B cell (primary cell): ENCODE measurements at regions not wholly inside any gene's neighbourhood (a gene's known extent, or its start where the extent isn't known, plus 50 kb on each side); places are given as distances from the start of the nearest gene placed in this dataset.

ENCODE experiments used
- ATAC-seq: fragments of 200-7000 bp; cut with Tn5 transposase; one replicate; pipeline ENCODE4 v1.10.0; 2021; ENCODE audit warnings: low read depth, mild to moderate bottlenecking, moderate number of reproducible peaks, moderate library complexity
- CTCF ChIA-PET: fragments of 350-600 bp; sonication (Branson Sonifier 250); formaldehyde crosslinking; loops from one replicate; lab custom pipeline; 2021; ENCODE audit warnings: antibody characterized with exemption, inconsistent platforms; lab: Charles Lee
- POLR2A ChIA-PET: fragments of 350-600 bp; sonication (Branson Sonifier 250); formaldehyde crosslinking; loops from one replicate; lab custom pipeline; 2021; ENCODE audit warnings: antibody characterized with exemption; lab: Charles Lee
- DNase-seq: peaks from one replicate; pipeline ENCODE4 v3.0.0; 2013
- H2AFZ ChIP-seq: 2 replicates; pipeline ENCODE4 v1.6.1; 2012; ENCODE audit warnings: mild to moderate bottlenecking, low read depth, low read length; ENCODE audit not compliant: insufficient read depth, poor library complexity, severe bottlenecking
- H3K27ac ChIP-seq, 2 donors: 1 replicate in 1 of 2; 2 replicates in 1 of 2; pipeline ENCODE4 v1.5.1; 2012 to 2013; ENCODE audit warnings: low read length in 2 of 2, mild to moderate bottlenecking in 2 of 2, moderate library complexity in 1 of 2
- H3K27me3 ChIP-seq, 4 experiments: fragments of 200-600 bp in 1 of 4; sonication (generic) in 1 of 4; replicated peaks in 1 of 4; 1 replicate in 2 of 4; 2 replicates in 2 of 4; pipeline versions ENCODE4 v1.6.1 to v1.7.0; 2013 to 2016; ENCODE audit warnings: low read length in 3 of 4, mild to moderate bottlenecking in 2 of 4, mixed read lengths in 1 of 4, moderate library complexity in 1 of 4; ENCODE audit not compliant: insufficient read depth in 4 of 4, control insufficient read depth in 3 of 4; ENCODE audit errors: control extremely low read depth in 1 of 4
- H3K36me3 ChIP-seq, 2 experiments: replicated peaks in 1 of 2; 1 replicate in 1 of 2; 2 replicates in 1 of 2; pipeline versions ENCODE4 v1.6.1 to v1.7.1; 2013; ENCODE audit warnings: low read length in 1 of 2; ENCODE audit not compliant: insufficient read depth in 2 of 2, control insufficient read depth in 1 of 2; ENCODE audit errors: control extremely low read depth in 1 of 2, extremely low read depth in 1 of 2
- H3K4me1 ChIP-seq, 2 donors: fragments of 200-600 bp in 1 of 2; sonication (generic) in 1 of 2; 1 replicate in 1 of 2; 2 replicates in 1 of 2; pipeline versions ENCODE4 v1.5.1 to v1.6.1; 2013 to 2017; ENCODE audit warnings: low read length in 2 of 2; ENCODE audit not compliant: control insufficient read depth in 2 of 2, insufficient read depth in 2 of 2
- H3K4me2 ChIP-seq: replicated peaks from 2 replicates; pipeline ENCODE3; 2012; ENCODE audit warnings: mild to moderate bottlenecking, low read depth, low read length; ENCODE audit not compliant: poor library complexity, severe bottlenecking
- H3K4me3 ChIP-seq, 5 experiments: fragments of 200-600 bp in 1 of 5; sonication (generic) in 1 of 5; 1 replicate in 3 of 5; 2 replicates in 2 of 5; pipeline versions ENCODE4 v1.5.1 to v1.7.0; 2011 to 2016; ENCODE audit warnings: low read length in 4 of 5, mild to moderate bottlenecking in 4 of 5, low read depth in 2 of 5, control low read depth in 1 of 5, moderate library complexity in 1 of 5; ENCODE audit not compliant: insufficient read depth in 1 of 5; ENCODE audit errors: control extremely low read depth in 1 of 5, extremely low read depth in 1 of 5
- H3K79me2 ChIP-seq: fragments of 200-600 bp; sonication (generic); one replicate; pipeline ENCODE4 v1.6.0; 2016; ENCODE audit warnings: low read length; ENCODE audit not compliant: control insufficient read depth, insufficient read depth
- H3K9ac ChIP-seq: fragments of 200-600 bp; sonication (generic); 2 replicates; pipeline ENCODE4 v1.6.1; 2017; ENCODE audit warnings: mild to moderate bottlenecking, low read length, moderate library complexity
- H3K9me3 ChIP-seq, 3 donors: one replicate each; pipeline versions ENCODE4 v1.6.1 to v1.7.1; 2013; ENCODE audit warnings: low read length in 2 of 3; ENCODE audit not compliant: control insufficient read depth in 2 of 3, insufficient read depth in 1 of 3; ENCODE audit errors: control extremely low read depth in 1 of 3
- H4K20me1 ChIP-seq: 2 replicates; pipeline ENCODE4 v1.6.0; 2012; ENCODE audit warnings: mild to moderate bottlenecking, low read length; ENCODE audit not compliant: insufficient read depth, control insufficient read depth, poor library complexity, severe bottlenecking
- H3K27ac Mint-ChIP-seq: one replicate; pipeline ENCODE4 v1.8.0; 2021; ENCODE audit warnings: mixed read lengths
- H3K27me3 Mint-ChIP-seq: one replicate; pipeline ENCODE4 v1.8.0; 2021; ENCODE audit warnings: mixed read lengths
- H3K4me1 Mint-ChIP-seq: one replicate; pipeline ENCODE4 v1.8.0; 2021; ENCODE audit warnings: mixed read lengths
- H3K4me3 Mint-ChIP-seq: one replicate; pipeline ENCODE4 v1.8.0; 2021; ENCODE audit warnings: mixed read lengths
- H3K9me3 Mint-ChIP-seq: one replicate; pipeline ENCODE4 v1.8.0; 2022; ENCODE audit warnings: mixed read lengths; ENCODE audit not compliant: insufficient read depth
- CTCF ChIP-seq: fragments of 200-600 bp; IDR thresholded peaks from one replicate; pipeline ENCODE4 v1.8.0; 2022; ENCODE audit warnings: antibody characterized with exemption, mild to moderate bottlenecking
- EZH2 ChIP-seq: IDR thresholded peaks from 2 replicates; pipeline ENCODE4 v1.6.1; 2012; ENCODE audit warnings: borderline replicate concordance, low read depth, mild to moderate bottlenecking, moderate library complexity, low read length; ENCODE audit not compliant: insufficient read depth, poor library complexity, severe bottlenecking
- WGBS: methylation state at CpG from one replicate; pipeline ENCODE4 v1.1.5; 2013; ENCODE audit warnings: missing lambda C conversion rate; ENCODE audit not compliant: insufficient coverage; 5-methylcytosine and 5-hydroxymethylcytosine counted together
- intact Hi-C: fragments of 100-400 bp; cut with micrococcal nuclease; formaldehyde crosslinking; loops from one replicate; pipeline ENCODE4 v1.10.0; 2022

GRCh38 chr11:104649002-104649401, 249.3 kb downstream of the CASP12 start:
- POLR2A ChIA-PET, result no interaction called here
- no peak overlapping the region for H3K4me3 ChIP-seq
- no peak overlapping the region for H2AFZ ChIP-seq
- no peaks in the 10 kb centered on the region for H4K20me1 ChIP-seq
- no peaks in the 10 kb centered on the region for H3K4me1 ChIP-seq
- H3K4me1 Mint-ChIP-seq, result peaks cover 5% of the 10 kb centered on the region
- peaks cover 5% of the 10 kb centered on the region for H3K9me3 Mint-ChIP-seq
- no peaks in the 10 kb centered on the region for H3K27me3 Mint-ChIP-seq
- no peaks in the 10 kb centered on the region for H3K36me3 ChIP-seq
- DNase-seq (no peak), ATAC-seq (no peak)
- H3K27ac ChIP-seq, result no peak overlapping the region
- intact Hi-C loops, result no loop called here
- WGBS, result no CpG with 5 or more reads among the region's 1 CpG
- no peak overlapping the region for H3K9ac ChIP-seq
- TF ChIP-seq EZH2, result no peak
- no peak for TF ChIP-seq CTCF
- H3K79me2 ChIP-seq, result no peaks in the 10 kb centered on the region
- no peak overlapping the region for H3K4me3 Mint-ChIP-seq
- H3K9me3 ChIP-seq, result peaks cover 0 to 7% (median 6%) of the 10 kb centered on the region in 3 donors
- H3K27me3 ChIP-seq, result no peaks in the 10 kb centered on the region
- CTCF ChIA-PET, result no interaction called here
- no peak overlapping the region for H3K27ac Mint-ChIP-seq
- no peak overlapping the region for H3K4me2 ChIP-seq

GRCh38 chr11:104645261-104646222, 252.7 kb downstream of the CASP12 start:
- Histone ChIP-seq H4K20me1 (no peaks in the 10 kb centered on the region), H3K9me3 (peaks cover 0 to 7% (median 5%) of the 10 kb centered on the region in 3 donors), H3K36me3 (no peaks in the 10 kb centered on the region), H3K27ac (no peak overlapping the region), H3K9ac (no peak overlapping the region), H3K4me2 (no peak overlapping the region), H3K27me3 (no peaks in the 10 kb centered on the region), H3K4me1 (no peaks in the 10 kb centered on the region), H3K79me2 (no peaks in the 10 kb centered on the region), H3K4me3 (no peak overlapping the region), H2AFZ (no peak overlapping the region)
- Mint-ChIP-seq H3K4me3 (no peak overlapping the region), H3K27me3 (no peaks in the 10 kb centered on the region), H3K9me3 (peaks cover 5% of the 10 kb centered on the region), H3K27ac (no peak overlapping the region), H3K4me1 (peaks cover 2% of the 10 kb centered on the region)
- no peak for TF ChIP-seq CTCF
- TF ChIP-seq EZH2, result no peak
- WGBS, result no CpG with 5 or more reads among the region's 2 CpGs
- ChIA-PET POLR2A (no interaction called here), CTCF (no interaction called here)
- no peak for DNase-seq
- intact Hi-C loops, result no loop called here
- no peak for ATAC-seq
